T1000 (cell line): ENCODE measurements at regions not wholly inside any gene's neighbourhood (a gene's known extent, or its start where the extent isn't known, plus 50 kb on each side); places are given as distances from the start of the nearest gene placed in this dataset.

Experiments used
- DNase-seq: peaks from one replicate; lab custom pipeline; 2025; ENCODE audit warnings: mixed read lengths; lab: John Stamatoyannopoulos, UW

DNA sequence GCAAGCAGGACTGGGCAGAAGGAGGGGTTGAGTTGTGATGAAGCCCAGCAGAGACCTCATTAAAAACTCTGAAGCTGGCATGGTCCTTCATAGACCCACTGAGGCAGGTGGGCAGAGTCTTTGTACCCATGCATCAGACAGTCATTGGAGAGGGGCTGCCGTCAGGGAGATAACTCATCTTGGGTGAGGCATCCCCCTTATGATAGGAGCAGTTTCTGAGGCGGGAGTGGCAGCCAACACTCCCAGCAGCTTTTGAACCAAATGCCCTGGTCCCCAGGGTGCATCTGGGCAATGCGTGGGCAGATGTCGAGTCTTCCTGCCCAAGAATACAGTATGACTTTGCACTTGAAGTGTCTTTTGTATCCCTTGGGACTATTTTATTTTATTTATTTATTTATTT, 68.1 kb downstream of the HTR5A start:
- DNase-seq: no peak

DNA sequence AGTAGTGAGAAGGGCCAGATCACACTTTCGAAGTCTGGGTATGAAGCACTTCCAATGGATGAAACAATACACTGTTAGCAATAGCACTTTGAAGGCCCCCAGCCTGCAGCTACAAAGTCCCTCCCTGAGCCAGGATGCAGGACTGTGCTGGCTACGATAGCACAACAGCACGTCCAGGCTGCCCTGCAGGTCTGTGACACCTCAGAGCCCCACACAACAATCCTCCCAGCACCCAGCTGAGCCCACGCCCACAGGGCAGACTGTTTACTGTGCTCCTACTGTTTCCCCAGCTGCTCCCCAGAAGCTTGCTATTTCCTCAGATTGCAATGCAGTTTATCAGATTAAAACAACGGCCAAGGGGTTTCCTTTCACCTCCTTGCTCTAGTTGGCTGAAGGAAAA, 71.4 kb downstream of the HTR5A start:
- DNase-seq: no peak

DNA sequence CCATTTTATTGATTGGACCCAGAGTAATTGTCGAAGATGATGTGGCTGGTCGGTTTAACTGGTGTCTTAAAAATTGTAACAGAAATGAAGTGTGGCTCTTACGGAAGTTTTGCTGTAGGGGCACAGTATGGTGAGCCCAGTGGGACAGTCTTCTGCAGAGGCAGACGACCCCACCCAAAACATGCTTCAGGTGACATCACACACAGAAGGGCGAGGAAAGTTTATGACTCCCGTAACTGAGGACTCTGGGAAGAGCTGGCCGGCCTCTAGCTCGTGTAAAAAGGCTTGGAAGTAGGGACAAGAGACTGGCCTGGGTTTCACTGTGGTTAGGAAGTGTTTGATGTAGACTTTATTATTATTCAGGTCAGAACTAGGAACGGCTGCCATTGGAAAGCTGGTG, 73.3 kb downstream of the HTR5A start:
- DNase-seq: no peak

DNA sequence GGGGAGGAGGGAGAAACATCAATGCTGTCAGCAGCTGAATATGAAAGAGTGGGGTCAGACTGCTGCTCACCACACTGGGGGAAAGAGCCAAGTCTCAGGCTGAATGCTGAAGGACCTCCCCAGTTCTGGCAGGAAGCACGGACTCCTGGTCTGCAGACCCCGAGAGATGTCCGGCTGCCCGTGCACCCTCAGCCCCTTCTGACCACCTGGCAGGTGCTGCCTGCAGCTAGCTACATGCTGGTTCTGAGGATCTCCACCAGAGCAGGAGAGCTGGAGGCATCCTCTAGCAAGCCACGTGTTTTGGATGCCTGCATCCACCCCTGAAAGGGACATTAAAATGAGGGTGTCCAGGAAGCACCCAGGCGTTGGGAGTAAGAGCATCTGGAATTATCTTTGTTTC, 74.2 kb downstream of the HTR5A start:
- no peak for DNase-seq

DNA sequence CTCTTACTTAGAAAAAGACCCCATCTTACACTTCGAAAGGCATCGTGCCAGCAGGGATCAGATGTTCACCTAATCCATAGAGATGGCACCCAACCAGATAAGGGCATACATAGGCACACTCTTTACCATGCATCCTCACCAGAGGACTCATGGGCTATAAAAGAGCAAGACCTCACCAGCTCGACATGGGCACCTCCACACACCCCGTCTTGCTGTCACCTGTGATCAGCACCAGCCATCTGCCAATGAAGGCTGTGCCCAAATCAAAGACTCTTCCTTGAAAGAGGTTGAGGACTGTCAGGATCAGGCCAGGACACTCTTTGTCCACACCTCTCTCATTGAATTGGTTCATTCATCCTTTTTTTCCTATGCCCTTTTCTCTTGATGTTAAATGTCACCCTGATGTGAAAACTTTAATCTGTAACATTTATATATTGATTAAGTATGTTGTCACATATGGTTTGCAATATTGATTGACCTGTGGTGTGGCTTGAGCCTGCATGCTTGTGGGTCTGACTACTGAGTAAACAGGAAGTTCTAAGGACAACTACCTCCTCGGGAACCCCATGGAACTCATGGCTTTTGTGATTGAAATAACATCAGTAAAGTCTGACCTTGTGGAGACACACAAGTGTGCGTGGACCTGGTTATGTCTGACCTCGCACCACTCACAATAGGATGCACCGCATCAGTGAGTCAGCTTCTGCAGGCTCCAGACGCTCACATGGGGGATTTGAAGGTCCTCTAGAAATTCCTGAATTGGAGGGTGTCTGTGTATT, 75.5 kb downstream of the HTR5A start:
- DNase-seq: no peak

DNA sequence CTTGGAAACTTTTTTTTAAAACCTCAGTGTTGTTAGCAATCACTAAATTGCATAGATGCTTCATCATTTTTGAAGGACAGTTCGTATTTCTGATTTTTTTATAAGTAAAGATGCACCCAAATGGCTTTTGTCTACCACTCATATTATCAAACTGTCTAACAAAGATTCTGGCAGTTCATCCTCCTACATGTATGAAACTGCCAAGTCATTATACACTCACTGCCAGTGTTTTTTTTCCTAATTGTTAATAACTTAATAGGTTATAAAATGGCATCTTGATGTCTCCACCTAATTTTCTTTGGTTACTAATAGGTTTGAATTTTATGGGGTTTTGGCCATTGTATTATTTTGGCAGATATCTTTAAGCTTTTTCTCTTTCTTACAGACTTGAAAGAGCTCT, 77.0 kb downstream of the HTR5A start:
- DNase-seq: no peak

DNA sequence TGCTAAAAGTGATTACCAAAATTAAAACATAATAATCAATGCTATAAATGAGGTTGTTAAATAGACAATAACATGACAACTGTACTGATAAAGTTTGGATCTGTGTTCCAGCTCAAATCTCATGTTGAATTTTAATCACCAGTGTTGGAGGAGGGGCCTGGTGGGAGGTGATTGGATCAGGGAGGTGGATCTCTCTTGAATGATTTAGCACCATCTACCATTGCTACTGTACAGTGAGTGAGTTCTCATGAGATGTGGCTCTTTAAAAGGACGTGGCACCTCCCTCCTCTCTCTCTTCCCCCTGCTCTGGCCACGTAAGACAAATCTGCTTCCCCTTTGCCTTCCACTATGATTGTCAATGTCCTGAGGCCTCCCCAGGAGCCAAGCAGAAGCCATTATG, 77.5 kb downstream of the HTR5A start:
- DNase-seq: no peak

DNA sequence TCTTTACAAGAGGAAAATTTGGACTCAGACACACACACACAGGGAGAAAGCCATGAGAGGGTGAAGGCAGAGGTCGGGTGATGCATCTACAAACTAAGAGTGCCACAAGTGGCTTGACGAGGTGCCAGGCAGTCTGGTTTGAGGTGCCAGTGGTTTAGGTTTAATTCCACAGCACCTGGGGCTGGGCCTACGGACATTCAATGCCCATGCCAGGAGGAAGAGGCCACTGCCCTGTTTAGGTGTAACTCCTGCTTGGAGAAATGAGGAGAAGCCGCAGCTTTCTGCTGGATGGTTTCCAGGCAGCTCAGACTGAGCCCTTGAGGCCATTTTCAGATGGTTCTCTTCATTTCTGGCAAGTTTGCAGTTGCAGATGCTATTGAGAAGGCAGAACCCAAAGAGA, 83.6 kb downstream of the HTR5A start:
- DNase-seq: no peak

DNA sequence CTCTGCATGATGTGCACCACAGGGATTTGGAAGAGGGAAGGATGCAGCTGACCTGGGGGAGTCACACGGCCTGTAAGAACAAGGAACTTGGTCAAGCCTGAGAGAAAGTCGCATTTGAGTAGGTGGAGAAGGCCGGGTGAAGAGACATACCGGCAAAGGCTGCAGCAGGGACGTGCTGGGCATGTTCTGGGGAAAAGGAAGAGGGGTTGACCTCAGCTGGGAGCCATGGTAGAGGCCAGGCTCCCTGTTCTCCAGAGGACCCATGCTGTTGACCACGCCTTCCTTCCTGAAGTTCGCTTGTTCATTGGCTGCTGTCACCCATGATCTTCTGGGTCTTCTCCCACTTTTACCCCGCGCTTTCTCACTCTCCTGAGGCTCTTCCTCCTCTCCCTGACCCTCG, 84.5 kb downstream of the HTR5A start:
- DNase-seq: no peak

DNA sequence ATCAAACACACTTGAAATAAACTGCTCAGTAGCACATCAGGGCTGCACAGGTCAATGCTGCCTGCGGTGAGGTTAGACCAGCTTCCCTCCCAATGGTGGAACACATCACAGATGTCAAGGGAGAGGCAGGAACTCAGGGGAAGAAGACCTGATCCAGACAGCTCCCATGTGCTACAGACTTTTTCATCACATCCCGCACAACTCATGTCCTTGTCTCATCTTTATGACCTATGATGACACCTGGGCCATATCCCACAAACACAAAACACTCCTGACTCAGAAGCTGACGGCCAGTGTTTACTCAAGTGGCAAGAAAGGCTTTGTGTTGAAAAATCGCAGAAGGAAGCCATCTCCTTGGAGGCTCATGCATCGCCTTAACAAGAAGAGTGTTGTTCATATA, 91.6 kb downstream of the HTR5A start:
- DNase-seq: no peak

DNA sequence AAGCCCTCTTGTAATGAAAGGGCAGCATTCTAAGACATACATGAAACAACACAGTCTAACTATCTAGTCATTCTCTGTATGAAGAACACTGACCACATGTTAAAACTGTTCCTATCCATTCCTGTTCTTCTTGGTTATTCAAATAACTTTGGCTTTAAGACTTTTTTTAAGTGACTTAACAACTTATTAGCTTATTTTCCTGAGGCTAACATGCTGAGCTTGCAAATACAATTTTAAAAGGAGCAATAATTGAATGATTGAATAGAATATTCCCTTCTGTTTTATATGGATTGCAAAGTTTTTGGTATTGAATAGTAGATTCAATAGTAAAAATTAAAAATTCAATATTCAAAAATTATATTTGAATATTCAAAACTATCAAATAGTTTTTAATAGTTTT, 92.3 kb downstream of the HTR5A start:
- DNase-seq: no peak

DNA sequence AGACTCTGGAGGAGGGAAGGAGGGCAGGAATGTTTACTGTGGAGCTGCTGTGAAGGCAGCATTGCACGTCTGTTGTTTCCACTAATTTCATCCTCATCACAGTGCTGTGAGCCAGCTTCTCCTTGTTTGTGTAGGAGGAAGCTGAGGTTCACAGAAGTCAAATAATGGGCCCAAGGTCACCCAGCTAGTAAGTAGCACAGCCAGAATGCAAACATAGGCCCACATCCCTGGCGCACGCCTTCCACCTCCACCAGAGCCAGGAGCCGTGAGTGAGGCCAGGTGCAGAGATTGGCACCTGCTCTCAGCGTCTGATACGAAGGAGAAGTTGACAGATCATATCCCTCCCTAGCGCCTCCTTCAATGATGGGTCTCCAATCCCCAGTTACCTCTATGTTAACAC, 93.6 kb downstream of the HTR5A start:
- no peak for DNase-seq

DNA sequence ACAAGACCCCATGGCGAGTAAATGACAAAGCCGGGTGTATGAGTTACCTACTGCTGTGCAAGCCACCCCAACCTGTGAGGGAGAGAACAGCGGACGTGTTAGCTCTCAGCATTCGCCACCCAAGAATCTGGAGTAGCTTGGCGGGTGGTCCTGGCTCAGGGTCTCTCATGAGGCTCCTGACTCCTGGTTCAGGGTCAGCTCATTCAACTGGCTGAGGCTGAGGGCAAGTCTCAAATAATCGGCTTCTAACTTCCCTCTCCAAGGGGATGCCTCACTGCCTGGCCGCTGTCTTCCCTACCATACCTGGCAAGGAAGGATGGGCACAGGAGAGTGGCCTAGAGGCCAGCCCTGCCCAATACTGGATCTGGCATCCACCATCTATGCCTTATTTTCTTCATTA, 94.2 kb downstream of the HTR5A start:
- no peak for DNase-seq

DNA sequence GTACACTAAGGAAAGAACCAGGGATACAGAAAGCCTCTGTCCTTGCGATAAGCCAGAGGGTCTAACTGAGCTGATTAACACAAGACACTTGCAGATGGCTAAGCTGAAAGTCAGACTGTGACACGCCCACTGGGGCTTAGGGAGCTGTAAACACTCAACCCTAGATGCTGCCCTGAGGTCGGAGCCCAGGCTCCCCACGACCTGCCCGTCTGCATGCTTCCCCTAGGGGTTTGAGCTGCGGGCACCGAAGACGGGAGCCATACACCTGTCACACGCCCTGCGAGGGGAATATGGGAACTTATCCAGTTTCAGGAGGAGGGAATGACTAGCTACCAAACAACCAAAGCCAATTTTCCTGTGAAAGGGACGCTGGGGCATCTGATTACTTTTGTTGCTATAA, 96.0 kb downstream of the HTR5A start:
- no peak for DNase-seq

DNA sequence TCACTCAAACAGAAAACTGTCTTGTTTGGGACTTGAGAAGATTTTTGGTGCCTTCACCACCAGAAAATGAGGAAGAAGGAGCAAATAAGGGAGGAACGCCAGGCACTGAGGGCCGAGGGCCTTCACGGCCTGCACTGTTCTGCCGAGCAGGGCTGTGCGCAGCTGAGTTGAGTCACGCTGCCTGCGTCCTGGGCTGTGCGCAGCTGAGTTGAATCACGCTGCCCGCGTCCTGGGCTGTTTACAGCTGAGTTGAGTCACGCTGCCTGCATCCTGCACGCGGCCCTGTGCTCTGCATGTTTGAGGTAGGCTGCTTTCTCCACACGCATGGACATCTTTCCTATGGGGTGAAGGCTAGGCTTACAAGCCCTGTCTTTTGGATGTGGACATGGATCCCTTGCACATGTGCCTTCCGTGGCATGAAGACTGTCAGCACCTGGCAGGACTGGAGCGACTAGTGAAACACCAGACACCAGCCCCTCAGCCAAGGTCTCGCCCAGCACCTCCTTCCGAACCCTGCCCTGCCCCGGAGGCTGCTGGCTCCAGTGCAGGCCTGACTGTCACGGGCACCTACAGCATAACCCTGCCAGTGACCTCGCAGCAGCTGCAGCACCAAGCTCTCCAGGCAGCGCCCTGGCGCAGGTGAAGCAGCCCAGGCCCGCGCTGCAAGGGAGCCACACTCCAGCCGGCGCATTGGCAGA, 96.7 kb downstream of the HTR5A start:
- DNase-seq: peak; percentile 53

DNA sequence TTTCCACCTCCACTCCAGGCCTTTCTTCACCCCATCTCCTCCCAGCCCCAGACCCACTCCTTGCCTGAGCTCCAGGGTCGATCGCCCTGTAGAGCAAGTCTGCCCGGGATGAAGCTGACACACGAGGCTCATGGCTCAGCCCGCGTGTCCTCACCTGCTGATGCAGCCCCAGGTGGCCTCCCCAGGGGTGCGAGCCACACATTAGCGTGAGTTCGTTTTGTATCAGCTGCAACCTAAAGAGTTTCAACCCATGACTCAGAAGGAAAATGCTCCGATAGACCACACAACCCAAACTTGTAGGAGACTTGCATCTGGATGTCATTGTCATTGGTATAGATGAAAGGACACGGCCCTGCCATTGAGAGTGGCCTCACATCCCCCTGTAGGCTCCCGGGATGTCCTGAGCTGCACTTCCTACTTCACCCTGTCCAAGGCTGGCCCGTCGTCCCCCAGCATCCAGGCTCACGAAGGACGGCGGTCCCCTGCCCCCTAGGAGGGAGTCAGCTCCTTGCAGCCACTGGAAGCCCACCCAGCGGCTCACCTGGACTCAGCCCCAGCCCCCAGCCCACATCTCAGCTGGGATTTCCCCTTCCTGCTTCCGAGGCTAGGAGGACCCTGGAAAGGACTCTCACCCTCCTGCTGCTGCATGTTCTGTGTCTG, 97.7 kb downstream of the HTR5A start:
- no peak for DNase-seq

DNA sequence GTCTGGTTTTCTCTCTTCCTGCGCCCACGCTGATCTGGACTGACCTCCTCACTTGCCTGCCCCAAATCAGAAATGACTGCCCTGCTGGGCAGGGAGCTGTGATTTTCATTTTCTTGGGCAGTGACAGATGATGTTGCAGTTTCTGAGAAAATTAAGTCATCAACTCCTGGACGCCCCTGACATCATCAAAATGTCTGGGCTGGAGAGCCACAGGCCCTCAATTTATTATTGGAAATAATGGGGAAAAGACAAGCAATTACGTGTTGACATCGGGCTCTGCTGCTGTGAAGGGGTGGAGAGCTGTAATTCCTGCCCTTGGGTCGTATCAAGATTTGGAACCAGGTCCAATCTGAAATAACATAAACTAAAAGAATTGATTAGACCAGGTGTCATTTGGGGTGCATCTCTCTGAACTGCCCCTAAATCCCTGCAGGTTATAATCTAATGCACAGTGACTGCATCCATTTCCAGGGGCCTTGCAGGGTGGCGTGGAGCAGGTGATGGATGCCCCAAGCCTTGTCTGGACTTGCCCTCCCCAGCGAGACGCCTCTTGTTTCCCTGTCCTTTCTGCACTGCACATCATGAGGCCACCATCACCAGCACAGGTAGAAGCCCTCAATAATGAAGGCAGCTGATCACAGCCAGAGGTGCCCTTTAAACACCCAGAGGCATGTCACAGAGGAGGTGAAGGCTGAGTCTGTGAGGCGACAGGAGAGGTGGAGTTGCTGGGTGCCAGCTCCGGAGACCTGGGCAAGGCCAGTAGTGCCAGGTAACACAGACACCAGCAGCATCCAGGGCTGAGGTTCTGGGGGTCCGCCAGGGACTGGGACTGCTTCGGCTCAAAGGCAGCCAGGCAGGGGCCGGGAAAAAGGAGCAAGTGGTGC, 98.7 kb downstream of the HTR5A start:
- no peak for DNase-seq

DNA sequence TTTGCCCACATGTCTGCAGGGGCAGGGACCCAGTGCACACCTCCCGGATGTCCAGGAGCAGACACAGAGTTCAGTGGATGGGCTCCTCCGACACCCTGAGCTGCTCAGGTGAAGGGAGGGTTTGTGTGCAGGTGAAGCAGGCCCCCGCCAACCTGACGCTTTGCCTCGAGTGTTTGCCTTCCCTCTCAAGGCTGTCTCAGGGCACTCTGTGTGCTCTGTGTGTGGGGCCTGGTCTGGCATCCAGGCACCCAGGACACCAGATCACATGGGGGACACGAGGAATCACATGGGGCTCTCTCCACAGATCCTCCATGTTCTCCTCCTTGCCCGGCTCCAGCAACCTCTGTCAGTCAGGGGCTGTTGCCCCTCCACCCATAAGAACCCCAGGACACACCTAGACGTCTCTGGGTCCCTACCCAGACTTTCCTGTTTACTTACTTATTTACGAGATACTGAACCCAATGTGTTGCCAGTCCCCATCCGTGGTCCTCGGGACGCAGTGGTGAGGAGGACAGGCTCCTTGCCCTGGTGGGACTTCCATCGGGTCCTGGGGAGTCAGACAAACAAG, 99.5 kb downstream of the HTR5A start:
- no peak for DNase-seq

DNA sequence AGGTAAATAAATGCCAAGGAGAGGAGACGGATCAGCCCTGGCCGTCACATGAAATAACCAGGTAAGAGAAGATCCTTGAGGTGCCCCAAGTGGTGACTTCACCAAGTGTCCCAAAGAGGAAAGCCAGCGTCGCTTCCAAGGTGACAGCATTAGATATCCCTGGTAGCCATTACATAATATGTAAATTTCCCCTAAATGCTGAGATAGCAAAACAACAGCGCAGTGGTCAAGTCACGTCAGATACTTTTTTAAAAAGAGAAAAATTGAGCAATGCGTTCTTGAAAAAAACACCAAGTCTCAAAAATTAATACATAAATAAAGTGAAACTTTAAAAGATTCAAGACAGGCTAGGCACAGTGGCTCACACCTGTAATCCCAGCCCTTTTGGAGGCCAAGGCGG, 100.2 kb downstream of the HTR5A start:
- DNase-seq: no peak

DNA sequence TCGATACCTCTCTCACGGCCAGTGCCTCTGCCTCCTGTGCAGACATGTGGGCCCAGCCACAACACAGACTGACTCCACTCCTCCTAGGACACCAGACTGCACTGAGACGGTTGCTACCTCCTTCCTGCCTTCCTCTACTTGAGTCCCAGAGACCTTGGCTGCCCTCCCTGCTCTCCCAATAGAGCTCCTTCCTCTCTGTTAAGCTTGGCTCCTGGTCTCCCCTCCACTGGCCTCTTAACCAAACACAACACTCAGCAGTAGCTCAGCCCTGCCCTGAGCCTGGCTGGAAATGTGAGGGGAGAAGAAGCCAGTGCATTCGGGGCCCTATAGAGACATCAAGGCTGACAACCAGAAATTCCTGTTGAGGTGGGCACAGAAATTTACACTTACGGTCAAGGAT, 102.0 kb downstream of the HTR5A start:
- no peak for DNase-seq

DNA sequence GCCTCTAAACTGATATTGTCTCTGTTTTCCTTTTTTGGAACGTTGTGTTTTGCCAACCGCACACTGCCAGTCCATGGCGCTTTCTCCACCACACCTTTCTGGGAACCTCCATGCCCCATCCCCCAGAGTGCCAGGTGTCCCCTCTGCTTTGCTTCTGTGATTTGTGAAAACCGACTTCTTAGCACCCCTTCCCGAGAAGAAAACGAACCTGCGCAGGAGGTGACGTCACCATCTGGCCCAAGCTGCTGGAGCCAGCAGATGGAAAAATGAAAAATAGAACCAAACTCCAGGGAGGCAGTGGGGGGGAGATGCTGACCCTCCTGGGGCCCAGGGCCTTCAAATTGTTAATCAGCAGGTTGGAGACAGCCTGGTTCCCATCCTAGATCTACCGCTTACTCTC, 103.8 kb downstream of the HTR5A start:
- no peak for DNase-seq

DNA sequence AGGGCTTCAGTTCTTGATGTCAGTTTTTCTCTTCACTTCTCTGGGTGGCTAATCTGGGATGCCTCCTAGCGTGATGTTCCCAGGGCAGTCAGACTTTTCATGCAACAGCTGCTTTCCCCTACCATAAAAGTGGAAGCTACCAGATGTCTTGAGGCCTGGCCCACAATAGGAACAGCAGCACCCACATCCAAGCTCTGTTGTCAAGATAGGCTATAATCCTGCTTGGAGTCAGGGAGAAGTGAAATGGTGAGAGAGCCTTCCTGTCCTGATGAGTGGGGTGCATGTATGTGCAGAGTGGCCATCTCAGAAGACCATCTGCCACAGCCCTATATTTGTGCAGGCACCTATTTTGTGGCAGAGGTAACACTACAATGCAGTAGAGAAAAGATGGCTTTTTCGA, 108.0 kb downstream of the HTR5A start:
- no peak for DNase-seq
